Fibroblast of villous mesenchyme (primary cell): ENCODE measurements at regions not wholly inside any gene's neighbourhood (a gene's known extent, or its start where the extent isn't known, plus 50 kb on each side); places are given as distances from the start of the nearest gene placed in this dataset.

Source experiments
- DNase-seq: peaks from one replicate; pipeline ENCODE4 v3.0.0-alpha.2; 2010; ENCODE audit warnings: low read depth
- H3K4me3 ChIP-seq: 2 replicates; pipeline ENCODE4 v1.5.1; 2011; ENCODE audit warnings: low read depth, mild to moderate bottlenecking, low read length
- CTCF ChIP-seq: IDR thresholded peaks from 2 replicates; pipeline ENCODE4 v1.5.1; 2012; ENCODE audit warnings: low read depth, mild to moderate bottlenecking, low read length; ENCODE audit not compliant: insufficient read depth

GRCh38 chr1:106880226-106880625, 176.2 kb upstream of the PRMT6 start:
- TF ChIP-seq CTCF: no peak
- DNase-seq: no peak
- H3K4me3 ChIP-seq: no peak overlapping the region

DNA sequence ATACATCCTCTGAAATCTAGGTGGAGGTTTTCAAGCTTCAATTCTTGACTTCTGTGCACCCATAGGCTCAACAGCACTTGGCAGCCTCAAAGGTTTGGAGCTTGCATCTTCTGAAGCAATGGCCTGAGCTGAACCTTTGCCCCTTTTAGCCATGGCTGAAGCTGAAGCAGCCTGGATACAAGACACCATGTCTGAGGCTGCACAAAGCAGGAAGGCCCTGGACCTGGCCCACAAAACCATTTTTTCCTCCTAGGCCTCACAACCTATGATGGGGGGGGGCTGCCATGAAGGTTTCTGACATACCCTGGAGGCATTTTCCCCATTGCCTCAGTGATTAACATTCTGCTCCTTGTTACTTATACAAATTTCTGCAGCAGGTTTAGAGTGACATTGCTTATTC, 173.3 kb upstream of the PRMT6 start:
- TF ChIP-seq CTCF: no peak
- DNase-seq: no peak

GRCh38 chr1:106889059-106889458, 167.4 kb upstream of the PRMT6 start:
- no peak for DNase-seq
- no peak overlapping the region for H3K4me3 ChIP-seq
- TF ChIP-seq CTCF: no peak

More for the DNA sequence above, 173.3 kb upstream of the PRMT6 start:
- no peak overlapping the region for H3K4me3 ChIP-seq

- DNase-seq: no peak
- H3K4me3 ChIP-seq: no peak overlapping the region
- TF ChIP-seq CTCF: no peak
Measured at GRCh38 chr1:106889583-106889982, 166.9 kb upstream of the PRMT6 start.

DNA sequence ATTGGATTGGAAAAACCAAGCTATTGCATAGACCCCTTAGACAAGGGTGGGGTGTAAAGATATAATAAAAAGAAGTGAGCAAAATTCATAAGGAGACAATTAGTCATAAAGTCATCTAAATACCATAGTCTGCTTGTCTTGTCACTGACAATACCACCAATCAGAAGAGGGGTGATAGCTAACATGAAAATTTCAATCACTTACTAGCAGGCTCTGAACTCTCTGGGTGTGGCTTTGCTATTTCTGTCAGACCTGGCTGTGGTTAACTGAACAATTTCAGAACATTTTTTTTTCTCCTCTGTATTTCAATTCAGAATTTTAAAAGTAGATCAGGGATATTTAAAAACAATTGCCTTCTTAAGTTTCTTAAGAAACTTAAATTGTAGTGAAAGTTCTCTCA, 158.5 kb upstream of the PRMT6 start:
- H3K4me3 ChIP-seq: no peak overlapping the region
- DNase-seq: no peak

GRCh38 chr1:106899644-106900043, 156.8 kb upstream of the PRMT6 start:
- no peak overlapping the region for H3K4me3 ChIP-seq
- DNase-seq: no peak
- TF ChIP-seq CTCF: no peak

More for the DNA sequence above, 158.5 kb upstream of the PRMT6 start:
- TF ChIP-seq CTCF: no peak

GRCh38 chr1:106907795-106908194, 148.7 kb upstream of the PRMT6 start:
- no peak for DNase-seq
- TF ChIP-seq CTCF: no peak
- H3K4me3 ChIP-seq: no peak overlapping the region
